Mesenchymal stem cell (in vitro differentiated cells and primary cell): ENCODE measurements at regions not wholly inside any gene's neighbourhood (a gene's known extent, or its start where the extent isn't known, plus 50 kb on each side); places are given as distances from the start of the nearest gene placed in this dataset.

ENCODE experiments used
- DNase-seq: peaks from one replicate; pipeline ENCODE4 v3.0.0-alpha.2; 2013
- H2AFZ ChIP-seq: one replicate; pipeline ENCODE4 v1.6.1; 2013; ENCODE audit warnings: low read depth, mild to moderate bottlenecking, control low read depth, inconsistent platforms, low read length, moderate library complexity
- H2AK5ac ChIP-seq: 2 replicates; pipeline ENCODE4 v1.6.1; 2013; ENCODE audit warnings: low read length, moderate library complexity, mild to moderate bottlenecking, inconsistent platforms; ENCODE audit not compliant: severe bottlenecking
- H2BK120ac ChIP-seq: one replicate; pipeline ENCODE4 v1.6.1; 2013; ENCODE audit warnings: low read depth, mild to moderate bottlenecking, inconsistent platforms, low read length, moderate library complexity
- H2BK12ac ChIP-seq, 2 experiments: one replicate each; pipeline ENCODE4 v1.6.1; 2013; ENCODE audit warnings: inconsistent platforms in 2 of 2, low read length in 2 of 2, mild to moderate bottlenecking in 2 of 2, moderate library complexity in 2 of 2, control low read depth in 1 of 2
- H2BK15ac ChIP-seq: one replicate; pipeline ENCODE4 v1.6.1; 2013; ENCODE audit warnings: mild to moderate bottlenecking, low read depth, inconsistent platforms; ENCODE audit not compliant: poor library complexity, severe bottlenecking
- H2BK5ac ChIP-seq: 2 replicates; pipeline ENCODE4 v1.6.1; 2013; ENCODE audit warnings: low read depth, mild to moderate bottlenecking, low read length, control low read depth, inconsistent platforms; ENCODE audit not compliant: poor library complexity, severe bottlenecking
- H3K14ac ChIP-seq, 2 experiments: one replicate each; pipeline ENCODE4 v1.6.1; 2013; ENCODE audit warnings: inconsistent platforms in 2 of 2, low read length in 2 of 2, control low read depth in 1 of 2, mild to moderate bottlenecking in 1 of 2, moderate library complexity in 1 of 2
- H3K18ac ChIP-seq, 2 experiments: one replicate each; pipeline ENCODE4 v1.6.1; 2013; ENCODE audit warnings: inconsistent platforms in 2 of 2, low read length in 2 of 2, control low read depth in 1 of 2, low read depth in 1 of 2, mild to moderate bottlenecking in 1 of 2
- H3K23ac ChIP-seq, 2 experiments: one replicate each; pipeline ENCODE4 v1.6.1; 2013; ENCODE audit warnings: inconsistent platforms in 2 of 2, low read length in 2 of 2, mild to moderate bottlenecking in 2 of 2, moderate library complexity in 2 of 2, control low read depth in 1 of 2
- H3K27ac ChIP-seq: 2 replicates; pipeline ENCODE4 v1.5.1; 2013; ENCODE audit warnings: mild to moderate bottlenecking, moderate library complexity, low read length, control low read depth, inconsistent platforms; ENCODE audit not compliant: poor library complexity, severe bottlenecking
- H3K27me3 ChIP-seq, 2 experiments: 2 replicates each; pipeline versions ENCODE4 v1.6.1 to v1.7.0; 2013; ENCODE audit warnings: low read length in 2 of 2, mild to moderate bottlenecking in 2 of 2, moderate library complexity in 2 of 2, control low read depth in 1 of 2, inconsistent platforms in 1 of 2; ENCODE audit not compliant: control insufficient read depth in 1 of 2, insufficient read depth in 1 of 2
- H3K36me3 ChIP-seq, 2 experiments: 2 replicates each; pipeline versions ENCODE4 v1.6.1 to v1.7.0; 2013; ENCODE audit warnings: low read length in 2 of 2, control low read depth in 1 of 2, inconsistent platforms in 1 of 2, low read depth in 1 of 2, mild to moderate bottlenecking in 1 of 2; ENCODE audit not compliant: insufficient read depth in 2 of 2, control insufficient read depth in 1 of 2
- H3K4ac ChIP-seq, 2 experiments: one replicate each; pipeline ENCODE4 v1.6.1; 2013; ENCODE audit warnings: inconsistent platforms in 2 of 2, low read length in 2 of 2, mild to moderate bottlenecking in 2 of 2, moderate library complexity in 2 of 2, control low read depth in 1 of 2, low read depth in 1 of 2
- H3K4me1 ChIP-seq: 2 replicates; pipeline ENCODE4 v1.6.1; 2013; ENCODE audit warnings: low read depth, low read length, control low read depth; ENCODE audit not compliant: control insufficient read depth, insufficient read depth
- H3K4me2 ChIP-seq: 2 replicates; pipeline ENCODE4 v1.6.1; 2013; ENCODE audit warnings: low read length, mild to moderate bottlenecking, inconsistent platforms; ENCODE audit not compliant: poor library complexity, severe bottlenecking
- H3K4me3 ChIP-seq, 2 experiments: 2 replicates each; pipeline versions ENCODE4 v1.5.1 to v1.7.0; 2013; ENCODE audit warnings: low read length in 2 of 2, mild to moderate bottlenecking in 2 of 2, control low read depth in 1 of 2, low read depth in 1 of 2; ENCODE audit not compliant: insufficient read depth in 1 of 2
- H3K79me1 ChIP-seq: replicated peaks from 2 replicates; pipeline ENCODE4 v1.6.1; 2013; ENCODE audit warnings: mild to moderate bottlenecking, control low read depth, low read length, inconsistent platforms; ENCODE audit not compliant: poor library complexity, severe bottlenecking
- H3K9ac ChIP-seq: 2 replicates; pipeline ENCODE4 v1.7.0; 2013; ENCODE audit warnings: mild to moderate bottlenecking, low read length, moderate library complexity
- H3K9me3 ChIP-seq: 2 replicates; pipeline ENCODE4 v1.7.0; 2013; ENCODE audit warnings: mild to moderate bottlenecking, low read length; ENCODE audit not compliant: control insufficient read depth
- H4K8ac ChIP-seq: one replicate; pipeline ENCODE4 v1.6.1; 2013; ENCODE audit warnings: inconsistent platforms, mild to moderate bottlenecking, low read length, moderate library complexity
- H4K91ac ChIP-seq: one replicate; pipeline ENCODE4 v1.6.1; 2013; ENCODE audit warnings: mild to moderate bottlenecking, low read length, inconsistent platforms
- WGBS: methylation state at CpG from one replicate; pipeline ENCODE4 v1.1.7; 2013; ENCODE audit warnings: mixed read lengths; 5-methylcytosine and 5-hydroxymethylcytosine counted together

GRCh38 chr12:14281539-14281938 is 83.9 kb upstream of the ATF7IP start:
- H3K4ac ChIP-seq, result no peak overlapping the region

GRCh38 chr12:14283489-14284144 is 81.9 kb upstream of the ATF7IP start:
- Histone ChIP-seq H2BK12ac (no peak overlapping the region), H2BK5ac (no peak overlapping the region), H3K27ac (no peak overlapping the region), H3K36me3 (no peaks in the 10 kb centered on the region), H3K27me3 (no peaks in the 10 kb centered on the region), H3K4me3 (no peak overlapping the region), H3K4me1 (no peaks in the 10 kb centered on the region), H4K91ac (no peak overlapping the region), H3K79me1 (no peaks in the 10 kb centered on the region), H3K23ac (no peak overlapping the region), H3K9me3 (peaks cover 3% of the 10 kb centered on the region), H2BK15ac (no peak overlapping the region), H2AK5ac (no peak overlapping the region), H3K4me2 (no peak overlapping the region), H3K18ac (no peak overlapping the region), H4K8ac (no peak overlapping the region), H3K14ac (no peak overlapping the region), H2AFZ (no peak overlapping the region), H3K4ac (no peak overlapping the region), H3K9ac (no peak overlapping the region), H2BK120ac (no peak overlapping the region)
- no peak for DNase-seq
- 56% methylated on average over 5 of the region's 6 CpGs for WGBS

More at GRCh38 chr12:14281539-14281938, 83.9 kb upstream of the ATF7IP start:
- Histone ChIP-seq H2BK5ac (no peak overlapping the region), H3K9me3 (peaks cover 2% of the 10 kb centered on the region), H3K27ac (no peak overlapping the region), H3K9ac (no peak overlapping the region), H4K8ac (no peak overlapping the region), H2AFZ (no peak overlapping the region), H3K14ac (no peak overlapping the region), H2AK5ac (no peak overlapping the region), H3K4me3 (no peak overlapping the region), H2BK12ac (no peak overlapping the region), H3K36me3 (no peaks in the 10 kb centered on the region), H3K4me1 (no peaks in the 10 kb centered on the region), H3K23ac (no peak overlapping the region), H2BK15ac (no peak overlapping the region), H3K4me2 (no peak overlapping the region), H3K18ac (no peak overlapping the region), H2BK120ac (no peak overlapping the region), H4K91ac (no peak overlapping the region), H3K27me3 (no peaks in the 10 kb centered on the region), H3K79me1 (no peaks in the 10 kb centered on the region)
- WGBS, result 90% methylated on average over 1 of the region's 2 CpGs
- no peak for DNase-seq

GRCh38 chr12:14284184-14284722 is 81.2 kb upstream of the ATF7IP start:
- Histone ChIP-seq H2BK12ac (no peak overlapping the region), H3K4me3 (no peak overlapping the region), H2BK120ac (no peak overlapping the region), H3K9me3 (peaks cover 7% of the 10 kb centered on the region), H2AFZ (no peak overlapping the region), H3K27ac (no peak overlapping the region), H3K9ac (no peak overlapping the region), H3K4me1 (no peaks in the 10 kb centered on the region), H3K4ac (no peak overlapping the region), H3K4me2 (no peak overlapping the region), H4K8ac (no peak overlapping the region), H2BK15ac (no peak overlapping the region), H2BK5ac (no peak overlapping the region), H4K91ac (no peak overlapping the region), H3K36me3 (no peaks in the 10 kb centered on the region), H2AK5ac (no peak overlapping the region), H3K14ac (no peak overlapping the region), H3K79me1 (no peaks in the 10 kb centered on the region), H3K18ac (peak overlapping the region in 1 of 2 experiments; percentile 70), H3K23ac (no peak overlapping the region), H3K27me3 (no peaks in the 10 kb centered on the region)
- 71% methylated on average over 7 of the region's 7 CpGs for WGBS
- peak; percentile 7 for DNase-seq

GRCh38 chr12:14289601-14290000 is 75.9 kb upstream of the ATF7IP start:
- no peak overlapping the region for H2BK120ac ChIP-seq
- H2BK15ac ChIP-seq, result no peak overlapping the region
- H3K4me1 ChIP-seq, result no peaks in the 10 kb centered on the region
- H3K27ac ChIP-seq, result no peak overlapping the region
- no peak overlapping the region for H3K4me2 ChIP-seq
- H3K9ac ChIP-seq, result no peak overlapping the region
- H3K18ac ChIP-seq, result no peak overlapping the region
- H2AFZ ChIP-seq, result no peak overlapping the region
- H3K27me3 ChIP-seq, result no peaks in the 10 kb centered on the region
- H4K91ac ChIP-seq, result no peak overlapping the region
- no peak for DNase-seq
- peaks cover 9% of the 10 kb centered on the region for H3K9me3 ChIP-seq
- H4K8ac ChIP-seq, result no peak overlapping the region
- H2BK12ac ChIP-seq, result no peak overlapping the region
- no peak overlapping the region for H2AK5ac ChIP-seq
- no peak overlapping the region for H3K4ac ChIP-seq
- H3K23ac ChIP-seq, result no peak overlapping the region
- no CpG with 5 or more reads among the region's 1 CpG for WGBS
- H3K79me1 ChIP-seq, result no peaks in the 10 kb centered on the region
- H3K36me3 ChIP-seq, result no peaks in the 10 kb centered on the region
- H3K14ac ChIP-seq, result no peak overlapping the region
- no peak overlapping the region for H3K4me3 ChIP-seq
- H2BK5ac ChIP-seq, result no peak overlapping the region
